ENCODE measurements at regions not wholly inside any gene's neighbourhood (a gene's known extent, or its start where the extent isn't known, plus 50 kb on each side); places are given as distances from the start of the nearest gene placed in this dataset.
"Not testable (repeated sequence)": the region's sequence is repeated elsewhere in the genome, so short reads cannot be mapped to it uniquely, and the experiment has no call there.

DNA sequence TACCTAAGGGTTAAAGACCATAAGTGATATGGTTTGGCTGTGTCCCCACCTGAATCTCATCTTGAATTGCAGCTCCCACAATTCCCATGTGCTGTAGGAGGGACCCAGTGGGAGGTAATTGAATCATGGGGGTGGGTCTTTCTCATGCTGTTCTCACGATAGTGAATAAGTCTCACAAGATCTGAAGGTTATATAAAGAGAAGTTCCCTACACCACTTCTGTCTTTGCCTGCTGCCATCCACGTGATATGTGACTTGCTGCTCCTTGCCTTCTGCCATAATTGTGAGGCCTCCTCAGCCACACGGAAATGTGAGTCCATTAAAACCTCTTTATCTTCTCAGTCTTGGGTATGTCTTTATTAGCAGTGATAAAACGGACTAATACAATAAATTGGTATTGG, 75.0 kb upstream of the CADPS start:
- Histone ChIP-seq H3K4me1 (ENCODE audit: control insufficient read depth, insufficient read depth, low read length) (peaks cover 4% of the 10 kb centered on the region), H3K9me3 (ENCODE audit: control insufficient read depth, low read depth, low read length) (no peaks in the 10 kb centered on the region), H3K36me3 (ENCODE audit: control insufficient read depth, insufficient read depth, low read length) (no peaks in the 10 kb centered on the region), H3K4me3 (ENCODE audit: low read length) (no peak overlapping the region), H3K27me3 (ENCODE audit: control insufficient read depth, insufficient read depth, low read length) (no peaks in the 10 kb centered on the region), H3K27ac (ENCODE audit: low read length) (no peak overlapping the region)
- 44% methylated on average over 2 of the region's 4 CpGs for WGBS (ENCODE audit: insufficient coverage, low lambda C conversion rate)
- peak in 1 of 2 donors; percentile 13 for DNase-seq

DNA sequence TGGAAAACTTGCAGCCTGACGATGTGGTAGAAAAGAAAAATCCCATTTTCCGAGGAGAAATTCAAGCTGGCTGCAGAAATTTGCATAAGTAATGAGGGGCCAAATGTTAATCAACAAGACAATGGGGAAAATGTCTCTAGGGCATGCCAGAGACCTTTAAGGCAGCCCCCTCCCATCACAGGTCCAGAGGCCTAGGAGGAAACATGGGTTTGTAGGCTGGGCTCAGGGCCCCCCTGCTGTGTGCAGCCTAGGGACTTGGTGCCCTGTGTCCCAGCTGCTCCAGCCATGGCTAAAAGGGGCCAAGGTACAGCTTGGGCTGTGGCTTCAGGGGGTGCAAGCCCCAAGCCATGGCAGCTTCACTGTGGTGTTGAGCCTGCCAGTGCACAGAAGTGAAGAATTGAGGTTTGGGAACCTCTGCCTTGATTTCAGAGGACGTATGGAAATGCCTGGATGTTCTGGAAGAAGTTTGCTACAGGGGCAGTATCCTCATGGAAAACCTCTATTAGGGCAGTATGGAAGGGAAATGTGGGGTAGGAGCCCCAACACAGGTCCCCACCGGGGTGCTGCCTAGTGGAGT, 75.9 kb upstream of the CADPS start:
- H3K36me3 ChIP-seq (ENCODE audit: control insufficient read depth, insufficient read depth, low read length) = no peaks in the 10 kb centered on the region
- H3K4me1 ChIP-seq (ENCODE audit: control insufficient read depth, insufficient read depth, low read length) = peaks cover 4% of the 10 kb centered on the region
- no peak for DNase-seq
- WGBS (ENCODE audit: insufficient coverage, low lambda C conversion rate) = no CpG with 5 or more reads among the region's 4 CpGs
- no peaks in the 10 kb centered on the region for H3K27me3 ChIP-seq (ENCODE audit: control insufficient read depth, insufficient read depth, low read length)
- no peak overlapping the region for H3K4me3 ChIP-seq (ENCODE audit: low read length)
- no peak overlapping the region for H3K27ac ChIP-seq (ENCODE audit: low read length)
- H3K9me3 ChIP-seq (ENCODE audit: control insufficient read depth, low read depth, low read length) = no peaks in the 10 kb centered on the region

DNA sequence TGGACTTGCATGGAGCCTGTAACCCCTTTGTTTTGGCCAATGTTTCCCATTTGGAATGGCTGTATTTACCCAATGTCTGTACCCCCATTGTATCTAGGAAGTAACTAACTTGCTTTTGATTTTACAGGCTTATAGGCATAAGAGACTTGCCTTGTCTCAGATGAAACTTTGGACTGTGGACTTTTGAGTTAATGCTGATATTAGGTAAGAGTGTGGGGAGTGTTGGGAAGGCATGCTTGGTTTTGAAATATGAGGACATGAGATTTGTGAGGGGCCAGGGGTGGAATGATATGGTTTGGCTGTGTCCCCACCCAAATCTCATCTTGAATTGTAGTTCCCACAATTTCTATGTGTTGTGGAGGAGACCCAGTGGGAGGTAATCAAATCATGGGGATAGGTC, 76.7 kb upstream of the CADPS start:
- not testable (repeated sequence) for H3K4me1 ChIP-seq (ENCODE audit: control insufficient read depth, insufficient read depth, low read length); H3K27me3 ChIP-seq (ENCODE audit: control insufficient read depth, insufficient read depth, low read length); H3K27ac ChIP-seq (ENCODE audit: low read length); H3K9me3 ChIP-seq (ENCODE audit: control insufficient read depth, low read depth, low read length); H3K4me3 ChIP-seq (ENCODE audit: low read length); H3K36me3 ChIP-seq (ENCODE audit: control insufficient read depth, insufficient read depth, low read length)
- peak; percentile 13 to 61 for DNase-seq

DNA sequence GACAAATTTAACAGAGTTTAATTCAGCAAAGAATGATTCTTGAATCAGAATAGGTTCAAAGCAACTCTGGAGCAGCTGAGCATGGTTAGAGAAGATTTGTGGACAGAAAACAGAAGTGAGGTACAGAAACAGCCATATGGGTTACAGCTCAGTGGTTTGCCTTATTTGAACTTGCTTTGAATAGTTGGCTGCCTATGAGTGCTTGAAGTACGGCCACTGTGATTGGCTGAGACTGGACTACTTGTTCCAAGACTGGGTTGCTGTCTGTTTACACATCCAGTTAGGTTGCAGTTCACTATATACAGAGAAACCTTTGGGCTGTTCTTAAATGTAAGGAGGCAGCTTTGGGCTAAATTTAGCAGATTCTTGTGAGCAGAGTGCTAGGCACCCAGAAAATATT, 79.4 kb upstream of the CADPS start:
- Histone ChIP-seq H3K36me3 (ENCODE audit: control insufficient read depth, insufficient read depth, low read length) (no peaks in the 10 kb centered on the region), H3K27ac (ENCODE audit: low read length) (no peak overlapping the region), H3K4me1 (ENCODE audit: control insufficient read depth, insufficient read depth, low read length) (peaks cover 4% of the 10 kb centered on the region), H3K27me3 (ENCODE audit: control insufficient read depth, insufficient read depth, low read length) (no peaks in the 10 kb centered on the region), H3K4me3 (ENCODE audit: low read length) (no peak overlapping the region), H3K9me3 (ENCODE audit: control insufficient read depth, low read depth, low read length) (no peaks in the 10 kb centered on the region)
- WGBS (ENCODE audit: insufficient coverage, low lambda C conversion rate) = no CpG with 5 or more reads among the region's 1 CpG
- DNase-seq = no peak

DNA sequence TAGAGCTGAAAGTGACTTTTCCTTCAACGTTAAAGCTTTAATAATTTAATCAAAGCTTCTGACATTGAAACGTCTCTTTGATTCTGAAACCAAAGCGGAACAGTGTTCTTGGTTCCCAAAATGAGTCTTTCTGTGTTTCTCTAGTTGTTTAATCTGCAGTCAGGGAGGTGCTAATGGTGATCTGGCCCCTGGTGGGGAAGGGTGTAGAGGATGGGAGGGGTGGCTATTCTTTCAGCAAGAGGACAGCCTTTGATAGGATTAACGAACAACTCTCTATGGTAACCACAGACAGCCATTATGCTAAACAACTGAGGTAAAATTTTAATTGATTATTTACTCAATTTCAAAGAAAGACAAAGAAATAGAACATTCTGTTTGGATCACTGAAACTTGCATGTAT, 79.9 kb upstream of the CADPS start:
- H3K36me3 ChIP-seq (ENCODE audit: control insufficient read depth, insufficient read depth, low read length) = no peaks in the 10 kb centered on the region
- no peaks in the 10 kb centered on the region for H3K27me3 ChIP-seq (ENCODE audit: control insufficient read depth, insufficient read depth, low read length)
- H3K4me3 ChIP-seq (ENCODE audit: low read length) = no peak overlapping the region
- no peak for DNase-seq
- H3K4me1 ChIP-seq (ENCODE audit: control insufficient read depth, insufficient read depth, low read length) = peaks cover 4% of the 10 kb centered on the region
- 82% methylated on average over 2 of the region's 4 CpGs for WGBS (ENCODE audit: insufficient coverage, low lambda C conversion rate)
- H3K9me3 ChIP-seq (ENCODE audit: control insufficient read depth, low read depth, low read length) = no peaks in the 10 kb centered on the region
- no peak overlapping the region for H3K27ac ChIP-seq (ENCODE audit: low read length)

DNA sequence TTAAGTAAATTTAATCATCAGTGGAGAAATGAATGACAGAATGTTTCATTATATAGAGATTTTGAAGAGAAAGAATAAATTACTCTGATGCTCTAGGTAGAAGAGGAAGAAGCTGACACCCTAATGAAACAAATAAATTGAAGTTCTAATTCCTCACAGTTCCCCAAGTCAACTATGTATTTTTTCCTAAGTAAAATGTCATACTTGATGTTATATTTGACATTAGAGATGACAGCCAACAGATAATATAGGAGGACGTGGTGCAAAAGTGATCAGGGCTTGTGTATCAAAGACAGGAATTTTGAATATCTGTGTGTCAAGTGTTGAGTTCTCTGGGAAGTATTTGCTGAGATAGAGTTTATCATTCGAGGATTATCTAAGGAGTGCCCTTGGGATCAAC, 81.2 kb upstream of the CADPS start:
- H3K4me1 ChIP-seq (ENCODE audit: control insufficient read depth, insufficient read depth, low read length) = peaks cover 2% of the 10 kb centered on the region
- DNase-seq = no peak
- H3K36me3 ChIP-seq (ENCODE audit: control insufficient read depth, insufficient read depth, low read length) = no peaks in the 10 kb centered on the region
- 60% methylated on average over 1 of the region's 2 CpGs for WGBS (ENCODE audit: insufficient coverage, low lambda C conversion rate)
- H3K4me3 ChIP-seq (ENCODE audit: low read length) = no peak overlapping the region
- no peaks in the 10 kb centered on the region for H3K9me3 ChIP-seq (ENCODE audit: control insufficient read depth, low read depth, low read length)
- no peak overlapping the region for H3K27ac ChIP-seq (ENCODE audit: low read length)
- no peaks in the 10 kb centered on the region for H3K27me3 ChIP-seq (ENCODE audit: control insufficient read depth, insufficient read depth, low read length)

DNA sequence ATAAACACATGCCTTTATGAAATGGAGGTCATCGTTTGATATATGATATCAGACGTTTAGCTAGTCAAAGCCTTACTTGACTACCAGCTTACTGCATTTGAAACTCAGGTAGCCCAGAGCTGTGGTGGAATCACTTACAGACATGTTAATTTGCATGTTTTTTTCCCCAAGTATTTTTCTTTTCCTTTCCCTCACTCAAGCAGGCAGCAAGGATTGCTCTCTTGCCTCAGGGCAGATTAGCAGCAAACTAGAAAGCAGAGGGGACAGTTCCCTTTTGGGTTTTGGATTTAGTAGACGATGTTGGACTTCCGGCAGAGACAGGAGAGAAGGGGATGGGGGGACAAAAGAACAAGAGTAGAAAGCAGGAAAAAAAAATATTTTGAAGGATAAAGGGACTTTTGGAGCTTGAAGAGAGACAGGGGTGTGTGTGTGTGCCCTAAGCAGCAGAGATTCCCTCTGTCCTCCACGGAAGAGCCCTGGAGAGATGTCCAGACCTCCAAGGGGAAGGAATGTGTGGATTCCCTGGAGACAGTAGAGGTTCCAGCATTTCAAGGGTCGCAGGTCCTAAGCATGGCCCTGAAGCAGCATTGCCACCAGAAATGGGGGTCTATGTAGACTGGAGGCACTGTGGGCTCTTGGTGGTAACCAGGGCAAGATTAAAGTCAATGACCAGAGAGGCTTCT, 86.8 kb upstream of the CADPS start:
- Histone ChIP-seq H3K36me3 (ENCODE audit: control insufficient read depth, insufficient read depth, low read length) (no peaks in the 10 kb centered on the region), H3K9me3 (ENCODE audit: control insufficient read depth, low read depth, low read length) (no peaks in the 10 kb centered on the region), H3K27me3 (ENCODE audit: control insufficient read depth, insufficient read depth, low read length) (no peaks in the 10 kb centered on the region), H3K4me1 (ENCODE audit: control insufficient read depth, insufficient read depth, low read length) (no peaks in the 10 kb centered on the region), H3K4me3 (ENCODE audit: low read length) (no peak overlapping the region), H3K27ac (ENCODE audit: low read length) (no peak overlapping the region)
- no CpG with 5 or more reads among the region's 6 CpGs for WGBS (ENCODE audit: insufficient coverage, low lambda C conversion rate)
- no peak for DNase-seq

DNA sequence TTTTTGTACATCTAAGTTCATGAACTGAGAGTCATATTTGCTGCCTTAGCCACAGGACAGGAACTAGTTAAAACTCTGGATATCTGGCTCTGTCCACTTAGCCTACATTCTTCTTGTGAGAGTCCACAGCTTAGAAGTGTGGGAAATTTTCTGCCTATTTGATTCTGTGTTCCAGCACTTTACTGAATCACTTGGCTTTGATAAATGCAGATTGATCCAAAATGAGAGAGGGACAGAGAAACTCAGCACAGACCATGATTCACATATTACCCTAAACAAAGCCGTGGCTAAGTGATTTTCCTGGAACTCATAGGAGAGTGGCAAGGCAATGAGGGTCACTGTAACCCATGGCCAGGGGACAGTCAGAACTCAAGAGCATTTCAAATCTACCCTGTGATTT, 87.5 kb upstream of the CADPS start:
- H3K36me3 ChIP-seq (ENCODE audit: control insufficient read depth, insufficient read depth, low read length) = no peaks in the 10 kb centered on the region
- no peak overlapping the region for H3K4me3 ChIP-seq (ENCODE audit: low read length)
- no peaks in the 10 kb centered on the region for H3K4me1 ChIP-seq (ENCODE audit: control insufficient read depth, insufficient read depth, low read length)
- DNase-seq = no peak
- no peaks in the 10 kb centered on the region for H3K9me3 ChIP-seq (ENCODE audit: control insufficient read depth, low read depth, low read length)
- H3K27me3 ChIP-seq (ENCODE audit: control insufficient read depth, insufficient read depth, low read length) = no peaks in the 10 kb centered on the region
- no CpG with 5 or more reads among the region's 1 CpG for WGBS (ENCODE audit: insufficient coverage, low lambda C conversion rate)
- no peak overlapping the region for H3K27ac ChIP-seq (ENCODE audit: low read length)

DNA sequence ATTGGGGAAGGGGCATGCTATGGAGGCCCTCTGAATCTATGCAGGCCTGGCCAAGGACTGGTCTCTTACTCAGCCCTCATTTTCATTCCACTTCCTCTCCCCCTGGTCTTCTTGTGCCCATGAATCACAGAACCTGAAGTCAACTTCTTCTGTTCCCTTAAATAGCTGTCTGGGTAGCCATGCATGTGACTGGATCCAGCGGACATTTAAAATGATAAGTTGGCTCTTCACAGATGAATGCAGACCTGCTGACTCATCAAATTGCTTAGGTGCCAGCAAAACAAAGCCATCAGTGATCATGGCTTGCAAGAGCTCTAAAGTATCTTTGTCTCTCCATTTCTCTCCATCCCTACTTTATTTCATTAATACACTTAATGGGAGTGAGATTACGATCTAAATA, 90.1 kb upstream of the CADPS start:
- Histone ChIP-seq H3K27me3 (ENCODE audit: control insufficient read depth, insufficient read depth, low read length) (no peaks in the 10 kb centered on the region), H3K36me3 (ENCODE audit: control insufficient read depth, insufficient read depth, low read length) (no peaks in the 10 kb centered on the region), H3K4me3 (ENCODE audit: low read length) (no peak overlapping the region), H3K9me3 (ENCODE audit: control insufficient read depth, low read depth, low read length) (no peaks in the 10 kb centered on the region), H3K4me1 (ENCODE audit: control insufficient read depth, insufficient read depth, low read length) (no peaks in the 10 kb centered on the region), H3K27ac (ENCODE audit: low read length) (no peak overlapping the region)
- no peak for DNase-seq
- no CpG with 5 or more reads among the region's 2 CpGs for WGBS (ENCODE audit: insufficient coverage, low lambda C conversion rate)

DNA sequence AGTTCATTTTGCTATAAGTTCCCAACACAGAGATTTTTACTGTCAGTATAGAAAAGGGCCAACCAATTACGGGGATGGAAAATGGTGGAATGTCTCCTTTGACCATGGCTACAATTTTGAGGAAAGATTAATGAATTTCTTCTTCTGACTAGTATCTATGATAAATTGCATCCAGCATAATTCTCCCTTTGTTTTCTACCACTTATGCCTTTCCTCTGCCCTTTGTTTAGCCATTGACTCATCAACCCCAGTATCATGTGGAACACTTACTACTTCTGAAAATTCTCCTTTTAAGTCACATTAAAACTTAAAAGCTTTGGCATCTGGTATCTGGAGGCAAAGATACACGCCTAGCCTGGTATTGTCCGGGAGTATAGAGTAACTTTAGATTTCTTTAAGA, 92.9 kb upstream of the CADPS start:
- no peaks in the 10 kb centered on the region for H3K9me3 ChIP-seq (ENCODE audit: control insufficient read depth, low read depth, low read length)
- H3K27me3 ChIP-seq (ENCODE audit: control insufficient read depth, insufficient read depth, low read length) = no peaks in the 10 kb centered on the region
- no peaks in the 10 kb centered on the region for H3K36me3 ChIP-seq (ENCODE audit: control insufficient read depth, insufficient read depth, low read length)
- no peak for DNase-seq
- H3K4me1 ChIP-seq (ENCODE audit: control insufficient read depth, insufficient read depth, low read length) = no peaks in the 10 kb centered on the region
- no peak overlapping the region for H3K4me3 ChIP-seq (ENCODE audit: low read length)
- WGBS (ENCODE audit: insufficient coverage, low lambda C conversion rate) = 100% methylated on average over 1 of the region's 3 CpGs
- H3K27ac ChIP-seq (ENCODE audit: low read length) = no peak overlapping the region

DNA sequence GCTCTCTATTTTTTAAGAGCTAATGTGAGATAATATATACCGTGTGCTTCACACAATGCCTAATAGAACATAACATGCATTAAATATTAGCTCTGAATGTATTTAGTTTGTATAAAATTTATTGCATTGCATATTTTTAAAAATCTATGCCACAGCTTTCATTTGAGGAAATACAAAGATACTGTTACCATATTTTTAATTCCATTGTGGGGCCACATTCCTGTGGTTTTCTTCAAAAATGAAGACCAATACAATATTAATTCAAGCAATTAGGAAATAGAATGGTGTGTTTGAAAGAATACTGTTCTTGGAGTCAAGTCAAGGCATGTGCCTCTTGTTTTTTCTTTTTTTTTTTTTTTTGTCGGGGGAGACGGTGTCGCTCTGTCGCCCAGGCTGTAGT, 95.4 kb upstream of the CADPS start:
- WGBS (ENCODE audit: insufficient coverage, low lambda C conversion rate) = no CpG with 5 or more reads among the region's 5 CpGs
- H3K27ac ChIP-seq (ENCODE audit: low read length) = no peak overlapping the region
- DNase-seq = no peak
- H3K36me3 ChIP-seq (ENCODE audit: control insufficient read depth, insufficient read depth, low read length) = no peaks in the 10 kb centered on the region
- no peak overlapping the region for H3K4me3 ChIP-seq (ENCODE audit: low read length)
- H3K4me1 ChIP-seq (ENCODE audit: control insufficient read depth, insufficient read depth, low read length) = no peaks in the 10 kb centered on the region
- H3K27me3 ChIP-seq (ENCODE audit: control insufficient read depth, insufficient read depth, low read length) = no peaks in the 10 kb centered on the region
- no peaks in the 10 kb centered on the region for H3K9me3 ChIP-seq (ENCODE audit: control insufficient read depth, low read depth, low read length)

Measured in large intestine (tissue), 3 donors.